ENCODE measurements at regions not wholly inside any gene's neighbourhood (a gene's known extent, or its start where the extent isn't known, plus 50 kb on each side); places are given as distances from the start of the nearest gene placed in this dataset.

DNA sequence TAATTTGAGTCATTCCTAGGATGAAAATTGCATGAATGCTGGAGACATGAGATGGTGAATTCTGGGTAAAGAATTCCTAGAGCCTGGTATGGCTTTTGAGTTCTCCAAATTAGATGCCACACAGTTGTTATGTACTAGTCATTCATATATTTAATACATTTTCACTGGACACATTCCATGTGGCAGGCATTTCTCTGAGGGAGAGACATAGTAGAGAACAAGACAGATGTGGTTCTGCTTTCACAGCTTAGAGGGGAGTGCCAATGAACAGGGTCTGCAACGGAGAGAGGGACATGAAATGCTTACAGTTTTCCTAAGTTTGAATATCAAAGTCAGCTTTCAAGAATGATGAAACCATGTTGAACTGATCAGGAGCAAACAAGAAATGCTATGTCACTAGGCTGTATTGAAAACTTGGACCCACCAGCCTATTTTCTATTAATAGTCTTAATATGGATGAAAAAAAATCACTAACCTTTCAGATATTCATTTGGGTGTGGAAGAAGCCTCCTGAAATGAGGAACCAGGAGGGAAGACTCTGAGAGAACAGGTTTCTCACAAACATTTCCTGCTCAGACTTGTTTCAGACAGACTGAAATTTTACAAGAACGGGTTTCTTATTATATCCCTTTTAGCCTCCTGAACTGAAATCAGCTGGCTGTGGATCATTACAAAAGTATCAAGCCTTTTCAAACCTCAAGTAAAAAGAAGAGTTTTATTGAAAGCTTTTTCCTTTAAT, 276.0 kb upstream of the TET2 start:
- WGBS, 2 donors: 33 to 62% methylated on average over 2 of the region's 2 CpGs
- TF ChIP-seq, protein P1, sequence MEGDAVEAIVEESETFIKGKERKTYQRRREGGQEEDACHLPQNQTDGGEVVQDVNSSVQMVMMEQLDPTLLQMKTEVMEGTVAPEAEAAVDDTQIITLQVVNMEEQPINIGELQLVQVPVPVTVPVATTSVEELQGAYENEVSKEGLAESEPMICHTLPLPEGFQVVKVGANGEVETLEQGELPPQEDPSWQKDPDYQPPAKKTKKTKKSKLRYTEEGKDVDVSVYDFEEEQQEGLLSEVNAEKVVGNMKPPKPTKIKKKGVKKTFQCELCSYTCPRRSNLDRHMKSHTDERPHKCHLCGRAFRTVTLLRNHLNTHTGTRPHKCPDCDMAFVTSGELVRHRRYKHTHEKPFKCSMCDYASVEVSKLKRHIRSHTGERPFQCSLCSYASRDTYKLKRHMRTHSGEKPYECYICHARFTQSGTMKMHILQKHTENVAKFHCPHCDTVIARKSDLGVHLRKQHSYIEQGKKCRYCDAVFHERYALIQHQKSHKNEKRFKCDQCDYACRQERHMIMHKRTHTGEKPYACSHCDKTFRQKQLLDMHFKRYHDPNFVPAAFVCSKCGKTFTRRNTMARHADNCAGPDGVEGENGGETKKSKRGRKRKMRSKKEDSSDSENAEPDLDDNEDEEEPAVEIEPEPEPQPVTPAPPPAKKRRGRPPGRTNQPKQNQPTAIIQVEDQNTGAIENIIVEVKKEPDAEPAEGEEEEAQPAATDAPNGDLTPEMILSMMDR (IDR thresholded peaks at IDR 0.05): no peak
- no peak for TF ChIP-seq POLR2A (IDR thresholded peaks at IDR 0.05)

DNA sequence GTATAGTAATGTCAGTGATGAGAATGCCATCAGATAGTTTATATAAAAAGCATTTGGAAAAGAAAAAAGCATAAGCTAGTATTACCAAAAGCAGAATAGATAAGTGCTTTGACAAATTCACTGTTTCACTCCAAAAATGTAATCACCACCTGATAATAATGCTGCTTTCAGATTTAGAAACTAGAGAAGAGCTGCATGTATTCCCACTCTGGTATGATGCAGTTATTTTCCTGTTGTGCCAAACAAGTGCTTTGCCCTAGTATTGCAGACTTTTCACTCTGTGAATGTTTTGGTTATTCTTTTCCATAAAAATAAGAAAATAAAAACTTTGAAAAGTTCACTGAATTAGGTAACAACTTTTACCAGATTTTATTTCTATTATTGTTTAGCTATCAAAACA, 267.7 kb upstream of the TET2 start:
- Histone ChIP-seq H3K27me3 (no peaks in the 10 kb centered on the region), H3K27ac (no peak overlapping the region), H3K9me3 (no peaks in the 10 kb centered on the region), H3K36me3 (replicated peaks in 1 of 2; ENCODE audit: insufficient read depth in 1 of 2, low read depth in 2 of 2) (no peaks in the 10 kb centered on the region), H3K4me1 (no peaks in the 10 kb centered on the region), H3K4me3 (no peak overlapping the region)
- no peak for TF ChIP-seq POLR2A (IDR thresholded peaks at IDR 0.05)
- DNase-seq (no peak), ATAC-seq (no peak)
- intact Hi-C loops (cut with DNase I): no loop called here

More for the DNA sequence above, 276.0 kb upstream of the TET2 start:
- Histone ChIP-seq H3K36me3 (replicated peaks in 1 of 2; ENCODE audit: insufficient read depth in 1 of 2, low read depth in 2 of 2) (no peaks in the 10 kb centered on the region), H3K27me3 (no peaks in the 10 kb centered on the region), H3K9me3 (no peaks in the 10 kb centered on the region), H3K4me3 (no peak overlapping the region), H3K4me1 (no peaks in the 10 kb centered on the region), H3K27ac (no peak overlapping the region)
- intact Hi-C loops (cut with DNase I): no loop called here
- no peak for DNase-seq
- ATAC-seq: no peak

DNA sequence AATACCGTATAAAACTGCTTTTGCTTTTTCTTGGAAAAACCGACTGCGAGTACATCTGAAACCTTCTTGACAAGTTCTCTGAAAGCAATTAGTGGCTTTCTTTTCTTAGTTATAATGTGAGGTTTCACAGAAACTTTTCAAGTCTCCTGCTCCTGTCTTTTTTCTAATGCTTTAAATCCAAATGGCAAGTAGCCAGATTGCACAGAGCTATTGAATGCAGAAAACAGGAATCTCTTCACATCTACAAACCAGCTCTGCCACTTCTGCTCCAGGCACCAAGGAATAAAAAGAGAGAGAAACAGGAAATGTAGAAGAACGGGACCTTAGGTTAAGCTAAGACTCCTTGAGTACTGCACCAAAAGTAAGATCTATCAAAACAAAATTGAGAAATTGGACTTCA, 267.3 kb upstream of the TET2 start:
- no peaks in the 10 kb centered on the region for H3K9me3 ChIP-seq
- no peaks in the 10 kb centered on the region for H3K4me1 ChIP-seq
- no peak overlapping the region for H3K27ac ChIP-seq
- ATAC-seq (no peak), DNase-seq (no peak)
- H3K36me3 ChIP-seq (replicated peaks in 1 of 2; ENCODE audit: insufficient read depth in 1 of 2, low read depth in 2 of 2): no peaks in the 10 kb centered on the region
- TF ChIP-seq, protein P1 (IDR thresholded peaks at IDR 0.05): no peak
- TF ChIP-seq POLR2A (IDR thresholded peaks at IDR 0.05): no peak
- WGBS, 2 donors: 36 to 57% methylated on average over 4 of the region's 4 CpGs
- H3K4me3 ChIP-seq: no peak overlapping the region
- H3K27me3 ChIP-seq: no peaks in the 10 kb centered on the region
- intact Hi-C loops (cut with DNase I): no loop called here

DNA sequence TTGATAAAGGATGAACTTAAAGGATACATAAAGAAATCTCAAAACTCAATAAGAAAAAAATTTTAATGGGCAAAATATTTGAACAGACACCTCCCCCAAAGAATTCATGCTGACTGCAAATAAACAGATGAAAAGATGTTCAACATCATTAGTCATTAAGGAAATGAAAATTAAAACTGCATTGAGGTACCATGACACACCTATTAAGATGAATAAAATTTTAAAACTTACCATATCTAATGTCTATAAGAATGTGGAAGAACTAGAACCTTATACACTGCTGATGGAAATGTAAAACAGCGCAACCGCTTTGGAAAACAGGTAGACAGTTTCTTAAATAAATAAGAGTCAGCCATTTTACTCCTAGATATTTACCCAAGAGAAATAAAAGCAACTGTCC, 266.8 kb upstream of the TET2 start:
- 72 to 94% methylated on average over 2 of the region's 2 CpGs for WGBS, 2 donors
- intact Hi-C loops (cut with DNase I): no loop called here
- H3K4me1 ChIP-seq: no peaks in the 10 kb centered on the region
- TF ChIP-seq POLR2A (IDR thresholded peaks at IDR 0.05): no peak
- TF ChIP-seq, protein P1 (IDR thresholded peaks at IDR 0.05): no peak
- no peaks in the 10 kb centered on the region for H3K36me3 ChIP-seq (replicated peaks in 1 of 2; ENCODE audit: insufficient read depth in 1 of 2, low read depth in 2 of 2)
- H3K27me3 ChIP-seq: no peaks in the 10 kb centered on the region
- ATAC-seq (no peak), DNase-seq (no peak)
- H3K27ac ChIP-seq: no peak overlapping the region
- no peaks in the 10 kb centered on the region for H3K9me3 ChIP-seq
- no peak overlapping the region for H3K4me3 ChIP-seq

DNA sequence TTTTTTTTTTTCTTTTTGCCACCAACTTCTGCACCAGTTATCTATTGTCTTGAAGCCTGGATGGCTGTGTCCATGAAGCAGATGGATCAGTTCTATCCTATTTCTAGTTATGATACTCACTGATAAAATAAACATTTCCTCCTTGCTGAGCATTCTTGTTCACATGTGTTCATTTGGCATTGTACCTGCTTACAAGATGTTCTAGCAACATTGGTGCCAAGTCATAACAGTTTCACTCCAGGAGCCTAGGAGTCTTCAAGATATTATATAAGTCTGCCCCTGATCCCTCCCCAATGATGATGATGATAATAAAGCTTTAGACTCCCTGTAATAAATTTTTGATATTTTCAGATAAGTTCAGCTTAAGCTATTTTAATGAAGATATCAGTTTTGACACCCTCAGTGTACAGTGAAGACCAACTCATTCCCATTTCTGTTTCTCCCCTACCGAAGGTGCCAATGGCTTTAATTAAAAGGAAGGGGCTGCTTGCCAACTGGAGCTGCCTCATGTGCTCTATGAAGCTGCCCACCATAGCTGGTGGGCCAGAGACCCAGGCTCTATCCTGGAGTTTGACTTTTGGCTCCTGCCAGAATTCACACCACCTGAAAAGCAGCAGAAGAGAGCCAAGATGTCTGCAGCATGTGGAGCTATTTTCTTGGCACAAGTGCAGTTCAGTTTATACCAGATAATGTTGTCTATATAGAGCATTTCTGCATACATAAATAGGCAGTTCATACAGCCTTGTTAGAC, 265.4 kb upstream of the TET2 start:
- ATAC-seq: no peak
- DNase-seq: no peak
- no peaks in the 10 kb centered on the region for H3K36me3 ChIP-seq (replicated peaks in 1 of 2; ENCODE audit: insufficient read depth in 1 of 2, low read depth in 2 of 2)
- H3K27ac ChIP-seq: no peak overlapping the region
- no peak overlapping the region for H3K4me3 ChIP-seq
- 53 to 55% methylated on average over 1 of the region's 1 CpG for WGBS, 2 donors
- TF ChIP-seq POLR2A (IDR thresholded peaks at IDR 0.05): no peak
- TF ChIP-seq, protein P1 (IDR thresholded peaks at IDR 0.05): no peak
- no peaks in the 10 kb centered on the region for H3K4me1 ChIP-seq
- no peaks in the 10 kb centered on the region for H3K9me3 ChIP-seq
- intact Hi-C loops (cut with DNase I): no loop called here
- H3K27me3 ChIP-seq: no peaks in the 10 kb centered on the region
